Activated naive CD4-positive, alpha-beta T cell treated with Interleukin-2 at 50 U/mL for 16 hours (primary cell): ENCODE measurements at regions not wholly inside any gene's neighbourhood (a gene's known extent, or its start where the extent isn't known, plus 50 kb on each side); places are given as distances from the start of the nearest gene placed in this dataset.
"Not testable (repeated sequence)": the region's sequence is repeated elsewhere in the genome, so short reads cannot be mapped to it uniquely, and the experiment has no call there.

Experiments
- DNase-seq: peaks from one replicate; pipeline ENCODE4 v3.0.0-alpha.2; 2020

DNA sequence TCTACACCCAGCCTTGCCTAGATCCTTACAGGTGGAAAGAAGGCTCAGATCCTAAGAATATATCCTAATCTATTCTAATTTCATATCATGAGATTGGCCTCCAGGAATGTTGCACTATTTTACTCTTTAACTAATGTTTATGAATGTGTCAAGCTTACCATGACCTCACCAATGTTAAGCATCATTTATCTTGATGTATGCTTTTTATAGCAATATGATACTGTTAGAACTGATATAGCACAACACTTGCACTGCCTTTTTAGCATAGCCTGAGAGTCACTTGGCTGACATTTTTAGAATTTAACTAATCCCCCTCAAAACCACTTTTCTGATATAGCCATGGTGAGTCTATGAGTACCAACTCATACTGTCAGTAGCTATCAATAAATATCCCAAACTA, 191.5 kb upstream of the NR2F2 start:
- DNase-seq, result no peak

DNA sequence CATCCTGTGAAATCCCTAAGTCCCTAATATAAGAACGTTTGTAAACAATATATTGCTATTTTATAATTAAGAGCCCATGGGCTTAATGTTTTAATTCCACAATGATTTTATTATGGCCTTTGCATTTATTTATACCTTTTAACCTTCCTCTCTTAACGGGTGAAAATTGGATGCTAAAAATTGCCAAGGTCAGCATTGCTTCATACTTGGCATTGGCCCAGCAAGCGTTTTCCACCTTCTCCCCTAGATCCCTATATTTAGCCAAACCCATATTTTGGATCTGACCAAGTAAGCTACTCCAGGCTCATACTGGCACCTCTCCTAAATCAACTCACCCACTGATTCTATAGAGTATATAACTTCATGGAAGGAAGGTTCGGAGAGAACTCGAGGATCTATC, 188.0 kb upstream of the NR2F2 start:
- no peak for DNase-seq

DNA sequence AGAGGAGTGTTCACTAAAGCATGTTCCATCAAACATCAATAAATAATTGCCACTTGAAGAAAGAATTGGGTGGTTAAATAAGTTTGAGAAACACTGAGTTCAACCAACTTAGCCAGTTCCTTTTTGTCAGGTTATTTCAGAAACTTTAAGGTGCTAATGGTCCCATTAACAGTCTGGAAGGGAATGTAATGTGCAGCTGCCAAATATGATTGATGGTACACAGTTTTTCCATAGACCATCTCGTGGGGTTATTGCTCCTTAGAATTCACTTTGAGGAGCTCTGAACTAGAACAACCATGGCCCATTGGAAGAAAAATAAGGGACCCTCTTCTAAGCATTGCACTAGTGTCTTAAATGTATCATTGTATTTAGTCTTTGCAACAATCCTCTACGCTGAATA, 185.8 kb upstream of the NR2F2 start:
- no peak for DNase-seq

DNA sequence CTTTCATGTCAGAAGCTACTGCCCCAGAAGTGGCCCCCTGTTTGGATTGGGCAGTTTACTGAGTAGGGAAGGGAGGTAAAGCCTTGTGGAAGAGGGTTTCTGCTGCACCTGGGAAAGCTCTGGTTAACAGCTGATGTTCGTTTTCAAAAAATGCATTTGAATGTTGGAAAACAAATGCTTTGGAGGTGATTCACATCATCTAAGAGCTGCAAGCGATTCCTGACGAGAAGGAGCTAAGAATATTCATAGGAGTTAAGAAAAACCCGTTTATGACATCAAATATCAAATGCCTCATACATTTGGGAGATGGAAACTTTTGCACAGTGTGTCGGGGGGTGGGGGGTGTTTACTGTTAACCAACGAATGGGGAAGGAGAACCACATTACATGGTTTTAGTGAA, 183.8 kb upstream of the NR2F2 start:
- no peak for DNase-seq

DNA sequence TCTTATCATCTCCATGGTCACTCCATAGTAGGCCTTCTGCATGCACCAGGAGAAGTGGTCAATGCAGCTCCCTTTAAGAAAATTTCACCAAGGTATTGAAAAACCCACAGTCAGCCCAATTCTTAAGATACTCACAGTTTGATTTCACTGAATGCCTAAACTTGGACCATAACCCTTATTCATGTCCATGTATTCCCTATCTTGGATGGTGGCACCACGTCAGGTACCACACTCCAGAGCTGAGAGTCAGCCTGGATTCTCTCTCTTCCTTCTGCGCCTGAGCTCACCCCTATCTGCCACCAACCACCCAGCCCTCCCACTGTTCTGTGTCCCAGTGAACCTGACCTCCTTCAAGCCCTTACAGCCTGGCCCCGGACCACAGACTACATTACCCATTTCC, 183.2 kb upstream of the NR2F2 start:
- no peak for DNase-seq

DNA sequence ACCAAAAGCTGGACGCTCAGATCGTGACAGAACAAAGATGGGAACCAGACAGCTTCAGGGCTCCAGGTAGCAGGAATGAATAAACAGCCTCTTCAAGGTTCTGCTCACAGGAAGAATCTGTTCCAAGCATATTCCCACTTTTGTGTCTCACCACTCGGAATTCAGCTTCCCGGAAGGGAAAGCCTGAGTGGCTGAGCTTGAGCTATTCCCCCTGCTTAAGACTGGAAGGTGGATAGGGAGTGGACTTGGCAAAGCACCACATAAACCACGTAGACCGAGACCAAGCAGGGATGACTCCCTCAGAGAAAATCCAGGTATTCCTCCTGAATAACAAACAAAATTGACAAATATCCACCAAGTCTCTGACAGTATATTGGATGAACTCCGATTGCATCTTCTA, 180.2 kb upstream of the NR2F2 start:
- no peak for DNase-seq

DNA sequence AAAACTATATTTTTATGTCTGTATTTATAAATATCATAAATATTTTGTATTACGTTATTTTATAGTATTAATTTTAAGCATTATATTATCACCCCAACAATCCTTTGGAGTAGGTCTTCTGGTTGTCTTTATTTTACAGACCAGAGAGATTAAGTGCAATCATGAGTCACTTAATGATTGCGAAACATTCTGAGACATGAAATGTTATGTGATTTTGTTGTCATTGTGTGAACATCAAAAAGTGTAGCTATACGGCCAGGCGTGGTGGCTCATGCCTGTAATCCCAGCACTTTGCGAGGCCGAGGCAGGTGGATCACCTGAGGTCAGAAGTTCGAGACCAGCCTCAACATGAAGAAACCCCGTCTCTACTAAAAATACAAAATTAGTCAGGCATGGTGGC, 178.8 kb upstream of the NR2F2 start:
- DNase-seq, result not testable (repeated sequence)

DNA sequence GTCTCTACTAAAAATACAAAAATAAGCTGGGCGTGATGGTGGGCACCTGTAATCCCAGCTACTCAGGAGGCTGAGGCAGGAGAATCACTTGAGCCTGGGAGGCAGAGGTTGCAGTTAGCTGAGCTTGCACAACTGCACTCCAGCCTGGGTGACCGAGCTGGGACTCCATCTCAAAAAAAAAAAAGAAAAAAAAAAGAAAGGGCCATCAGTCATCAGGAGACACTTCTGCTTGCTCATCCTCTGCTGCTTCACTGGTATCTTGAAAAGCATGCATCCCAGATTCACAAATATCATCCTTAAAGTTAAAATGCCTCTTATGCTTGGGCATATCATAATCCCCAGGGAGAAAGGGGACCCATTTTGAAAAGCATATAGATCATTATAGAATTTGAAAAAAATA, 176.6 kb upstream of the NR2F2 start:
- no peak for DNase-seq

DNA sequence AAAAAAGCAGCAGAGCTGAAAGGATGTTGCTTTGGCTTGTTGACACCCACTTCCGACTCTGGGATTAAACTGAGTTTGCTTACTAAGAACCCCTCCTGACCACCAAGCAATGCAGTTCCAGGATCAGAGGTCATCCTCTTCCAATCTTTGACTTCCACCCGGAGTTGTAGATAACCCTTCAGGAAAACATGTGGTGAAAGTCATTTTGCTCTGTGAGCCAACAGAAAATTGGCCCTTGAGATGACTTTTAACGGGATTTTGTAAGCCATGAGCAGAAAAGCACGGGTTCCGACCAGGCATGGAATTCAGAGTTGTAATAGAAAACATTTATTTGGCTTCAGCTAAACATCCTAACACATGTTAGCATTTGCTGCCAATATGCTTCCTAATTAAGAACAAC, 171.6 kb upstream of the NR2F2 start:
- no peak for DNase-seq

DNA sequence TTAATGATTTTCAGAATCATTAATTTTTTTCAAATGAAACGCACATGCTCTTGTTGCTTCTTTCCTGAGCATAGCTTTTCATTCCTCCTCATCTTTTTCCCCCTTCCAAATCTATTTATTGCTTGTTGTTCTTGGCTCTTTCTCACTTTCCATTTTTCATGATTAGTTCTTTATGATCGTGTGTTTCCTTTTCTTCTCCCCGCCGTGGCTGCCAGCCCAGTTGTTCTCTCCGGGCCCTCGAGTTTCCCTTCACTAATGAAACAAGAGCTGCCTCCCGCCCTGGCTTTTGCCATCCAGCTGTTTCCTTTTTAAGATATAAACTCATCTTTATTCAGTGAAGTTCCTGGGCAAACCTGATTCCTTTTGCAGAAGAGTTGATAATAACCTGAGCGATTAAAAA, 170.2 kb upstream of the NR2F2 start:
- no peak for DNase-seq

DNA sequence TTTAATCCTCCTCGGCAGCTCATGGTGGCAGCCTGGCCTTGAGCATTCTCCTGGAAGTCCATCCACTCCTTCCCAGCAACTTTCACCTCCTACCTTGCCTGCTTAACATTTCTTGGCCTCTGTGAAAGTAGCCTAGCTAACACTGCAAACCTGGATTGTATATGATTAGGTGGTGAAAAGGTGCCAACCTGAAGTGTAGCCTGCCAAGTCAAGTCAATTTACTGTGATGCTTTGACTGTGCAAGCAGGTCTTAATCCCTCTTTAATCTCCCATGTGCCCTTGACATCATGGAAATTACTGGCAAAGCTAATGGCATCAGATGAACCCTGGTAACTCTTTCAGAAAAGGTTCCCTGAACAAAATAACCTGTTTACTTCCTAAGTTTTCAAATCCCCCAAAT, 169.7 kb upstream of the NR2F2 start:
- no peak for DNase-seq

DNA sequence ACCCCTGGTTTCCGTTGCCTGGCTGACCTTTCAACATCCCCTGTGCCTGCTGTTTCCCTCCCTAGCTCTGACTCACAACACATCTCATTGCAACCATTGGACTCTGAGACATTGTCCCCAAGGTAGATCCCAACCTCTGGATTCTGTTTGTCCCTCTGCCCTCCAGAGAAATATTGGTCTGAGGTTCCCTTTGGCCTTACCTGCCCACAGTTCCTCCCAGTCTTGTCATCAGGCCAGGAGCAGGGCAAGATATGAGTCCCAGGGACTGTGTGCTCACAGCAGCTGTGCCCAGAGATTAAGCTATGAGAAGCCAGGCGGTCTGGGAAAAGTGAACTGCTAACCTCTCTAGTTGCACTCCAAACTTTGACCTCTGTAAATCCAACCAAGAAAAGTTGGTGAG, 168.2 kb upstream of the NR2F2 start:
- no peak for DNase-seq

DNA sequence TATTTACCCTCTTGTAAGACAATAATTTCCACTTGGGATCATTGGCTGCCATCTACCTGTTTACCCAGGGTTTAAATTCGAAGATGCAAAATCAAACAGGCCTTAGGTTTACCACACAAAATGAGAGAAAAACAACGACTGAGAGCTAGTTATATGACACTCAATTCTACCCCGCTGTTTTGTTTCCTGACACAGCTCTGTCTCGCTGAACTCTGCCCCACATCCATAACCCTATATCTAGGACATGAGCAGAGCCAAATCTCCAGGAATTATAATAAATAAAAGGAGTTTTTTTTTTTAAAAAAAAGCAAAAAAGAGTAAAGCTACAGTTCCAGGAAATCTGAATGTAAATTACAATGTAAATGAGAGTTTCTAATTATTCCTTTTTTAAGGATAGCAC, 165.4 kb upstream of the NR2F2 start:
- no peak for DNase-seq

DNA sequence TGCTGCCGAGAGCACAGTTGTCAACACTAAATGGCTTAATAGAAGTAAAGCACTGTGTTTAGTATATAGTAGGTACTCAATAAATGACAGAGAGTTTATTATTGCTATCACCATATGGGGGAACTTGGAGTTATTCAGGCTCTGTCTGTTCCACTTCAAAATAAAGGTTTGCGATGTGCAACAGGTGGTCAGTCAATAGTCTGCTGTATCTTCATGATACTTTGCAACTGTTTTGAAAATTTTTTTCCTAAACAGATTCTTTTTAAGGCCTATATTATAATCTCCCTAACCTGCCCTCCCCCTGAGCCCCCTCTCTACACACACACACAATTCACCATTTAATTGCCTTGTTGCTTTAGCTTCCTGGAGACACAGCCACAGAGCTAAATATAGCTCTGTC, 164.7 kb upstream of the NR2F2 start:
- DNase-seq, result no peak

DNA sequence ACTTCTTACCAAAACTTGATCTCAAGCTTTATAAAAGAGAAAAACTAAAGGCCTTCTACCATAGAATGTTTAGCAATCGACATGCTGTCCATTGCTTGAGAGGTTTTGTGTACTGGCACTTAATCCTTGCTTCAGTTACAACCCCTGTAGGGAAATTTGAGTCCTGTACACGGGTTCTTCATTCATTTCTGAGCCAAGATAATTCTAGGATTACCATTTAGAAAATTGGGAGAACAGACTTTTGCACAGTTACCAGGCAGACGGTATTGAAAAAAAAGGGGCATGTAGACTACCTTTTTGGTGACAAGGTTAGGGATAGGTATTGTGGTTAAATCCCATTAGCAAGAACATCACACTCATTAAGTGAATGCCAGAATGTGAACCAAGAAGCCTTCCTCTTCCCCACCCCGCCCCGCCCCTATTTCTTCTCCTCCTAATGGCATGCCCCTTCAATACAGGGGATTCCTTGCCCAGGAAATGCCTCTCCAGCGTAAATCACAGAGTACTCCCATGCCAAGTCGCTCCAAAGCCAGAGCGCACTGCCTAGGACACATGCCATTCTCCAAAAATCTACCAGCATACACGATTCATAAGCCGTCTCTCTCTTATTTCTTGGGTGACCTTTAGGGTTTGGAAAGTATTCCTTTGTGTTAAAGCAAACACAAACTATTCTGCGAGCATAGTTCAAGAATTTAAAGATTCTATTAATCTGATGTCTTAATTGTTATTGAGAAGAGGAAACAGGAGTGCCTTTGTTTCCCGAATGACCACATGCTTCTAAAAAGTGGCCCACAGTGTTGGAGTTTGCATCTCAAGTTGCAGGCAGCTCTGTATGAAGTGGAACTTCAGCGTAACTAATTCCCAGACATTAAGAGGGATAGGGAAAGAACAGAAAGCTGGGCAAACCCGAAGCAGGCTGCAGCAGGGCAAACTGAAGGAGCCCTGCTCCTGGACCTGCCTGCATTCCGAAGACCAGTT, 164.0 kb upstream of the NR2F2 start:
- no peak for DNase-seq

DNA sequence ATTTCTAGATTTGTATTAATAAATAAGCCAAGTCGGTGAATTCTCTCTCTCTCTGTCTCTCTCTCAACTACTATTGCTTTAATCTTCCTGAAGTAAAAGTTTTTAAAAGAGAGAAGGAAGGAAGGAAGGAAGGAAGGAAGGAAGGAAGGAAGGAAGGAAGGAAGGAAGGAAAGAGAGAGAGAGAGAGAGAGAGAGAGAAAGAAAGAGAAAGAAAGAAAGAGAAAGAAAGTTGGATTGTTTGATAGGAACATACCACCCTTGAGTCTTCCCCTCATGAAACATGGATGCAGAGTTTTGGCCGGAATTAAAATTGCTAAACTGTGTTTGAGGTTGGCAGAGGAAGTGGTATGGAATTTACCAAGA, 159.9 kb upstream of the NR2F2 start:
- not testable (repeated sequence) for DNase-seq

DNA sequence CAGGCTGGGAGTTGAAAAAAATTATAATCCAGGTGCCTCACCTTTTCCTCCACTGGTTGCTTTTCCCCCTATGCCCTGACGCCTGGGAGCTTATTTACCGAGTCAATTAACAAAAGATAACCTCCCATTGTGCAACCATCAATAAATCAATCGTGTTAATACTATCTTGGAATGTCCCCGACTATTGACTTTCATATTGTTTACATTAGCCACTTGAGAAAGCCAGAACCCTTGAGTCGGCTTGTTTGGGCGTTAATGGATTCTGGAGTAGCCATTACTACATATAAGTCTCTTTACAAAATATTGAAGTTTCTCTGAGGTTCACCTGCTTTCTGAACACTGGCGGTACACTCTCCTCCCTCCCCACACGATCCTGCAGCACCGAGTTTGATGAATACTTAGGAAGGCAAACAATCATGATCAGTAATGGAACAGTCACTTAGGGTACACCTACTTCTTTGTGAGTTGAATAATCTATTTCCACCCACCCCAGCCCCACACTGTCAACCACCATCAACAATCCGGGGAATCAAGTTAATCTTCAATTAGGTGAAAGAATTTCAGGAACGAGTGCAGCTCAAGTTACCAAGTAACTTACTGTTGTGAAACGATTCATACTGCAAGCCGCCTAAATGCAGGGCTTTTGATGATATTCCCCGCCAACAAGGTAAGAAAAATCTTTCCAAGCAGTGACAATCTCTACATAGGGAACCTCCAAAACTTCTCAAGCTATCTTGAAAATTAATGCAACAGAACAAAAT, 159.3 kb upstream of the NR2F2 start:
- no peak for DNase-seq

DNA sequence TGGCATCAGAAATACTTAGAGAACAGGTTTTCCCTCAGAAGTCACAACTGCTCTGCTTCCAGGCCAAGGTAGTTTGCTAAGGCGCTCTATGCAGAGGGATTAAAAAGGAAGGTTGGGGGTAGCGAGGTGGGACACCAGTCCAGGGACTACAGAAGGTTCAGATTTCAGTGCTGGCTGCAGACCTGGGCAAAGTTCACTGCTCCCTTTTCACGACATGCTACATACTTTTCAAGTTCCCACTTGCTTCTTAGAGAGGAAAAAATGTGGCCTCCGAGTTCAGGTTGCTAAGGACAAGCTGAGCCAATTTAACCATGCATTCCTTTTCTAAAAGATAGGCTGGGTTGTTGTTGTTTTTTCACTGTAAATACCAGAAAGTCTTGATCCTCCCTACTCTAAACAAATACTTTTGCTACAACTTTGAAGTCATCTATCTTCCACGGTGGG, 158.6 kb upstream of the NR2F2 start:
- DNase-seq, result no peak

DNA sequence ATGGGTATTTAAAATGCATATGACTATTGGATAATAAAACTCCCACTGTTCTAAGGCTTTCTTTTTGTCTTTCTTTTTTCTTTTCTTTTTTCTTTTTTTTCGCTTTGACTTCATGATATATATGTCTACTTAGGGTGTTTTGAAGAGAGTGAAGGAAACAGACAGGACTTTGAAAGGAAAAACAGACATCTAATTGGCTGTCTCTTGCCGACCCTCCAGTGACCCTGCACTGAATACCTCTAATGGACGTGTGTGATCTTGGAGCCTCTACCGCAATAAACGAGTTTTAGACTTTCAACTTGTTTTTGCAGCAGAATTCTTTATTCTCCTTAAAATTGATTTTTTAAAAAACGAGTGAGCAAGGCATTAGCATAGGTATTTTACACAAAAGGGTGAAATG, 158.1 kb upstream of the NR2F2 start:
- DNase-seq, result no peak

DNA sequence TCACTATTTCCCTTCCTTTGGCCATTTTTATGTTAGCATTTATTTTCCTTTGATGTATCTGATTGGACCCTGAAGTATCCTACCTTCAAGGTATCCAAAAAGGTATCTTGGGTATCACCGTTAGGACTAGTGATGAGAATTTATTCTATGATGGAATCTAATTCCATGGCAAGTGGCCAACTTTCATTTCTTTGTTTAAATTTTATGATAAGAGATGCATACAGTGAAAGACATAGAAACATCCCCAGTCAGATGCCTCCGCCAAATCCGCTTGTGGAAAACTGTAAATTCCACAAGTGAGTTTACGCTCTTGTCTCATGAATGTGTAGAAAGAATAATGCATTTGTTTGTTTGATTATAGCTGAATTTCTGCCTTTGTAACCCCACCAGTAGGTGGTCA, 153.7 kb upstream of the NR2F2 start:
- no peak for DNase-seq

DNA sequence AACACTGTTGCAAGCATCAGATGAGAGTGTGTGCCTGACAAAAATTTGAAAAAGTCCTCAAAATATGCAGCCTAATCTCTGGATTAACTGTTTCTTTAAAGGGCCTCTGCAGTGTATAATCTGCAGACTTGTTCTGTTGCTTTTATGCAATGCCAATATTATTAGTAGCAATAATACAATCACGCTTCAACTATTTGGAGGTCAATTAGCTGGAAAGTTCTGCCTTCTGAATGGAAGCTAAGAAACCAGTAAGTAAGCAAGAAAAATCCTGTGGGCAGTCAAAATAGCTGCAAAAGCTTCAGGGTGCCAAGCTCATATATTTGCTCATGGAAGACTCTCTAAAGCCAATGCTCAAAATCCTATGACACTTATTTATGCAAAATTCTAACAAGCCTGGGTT, 153.2 kb upstream of the NR2F2 start:
- no peak for DNase-seq

DNA sequence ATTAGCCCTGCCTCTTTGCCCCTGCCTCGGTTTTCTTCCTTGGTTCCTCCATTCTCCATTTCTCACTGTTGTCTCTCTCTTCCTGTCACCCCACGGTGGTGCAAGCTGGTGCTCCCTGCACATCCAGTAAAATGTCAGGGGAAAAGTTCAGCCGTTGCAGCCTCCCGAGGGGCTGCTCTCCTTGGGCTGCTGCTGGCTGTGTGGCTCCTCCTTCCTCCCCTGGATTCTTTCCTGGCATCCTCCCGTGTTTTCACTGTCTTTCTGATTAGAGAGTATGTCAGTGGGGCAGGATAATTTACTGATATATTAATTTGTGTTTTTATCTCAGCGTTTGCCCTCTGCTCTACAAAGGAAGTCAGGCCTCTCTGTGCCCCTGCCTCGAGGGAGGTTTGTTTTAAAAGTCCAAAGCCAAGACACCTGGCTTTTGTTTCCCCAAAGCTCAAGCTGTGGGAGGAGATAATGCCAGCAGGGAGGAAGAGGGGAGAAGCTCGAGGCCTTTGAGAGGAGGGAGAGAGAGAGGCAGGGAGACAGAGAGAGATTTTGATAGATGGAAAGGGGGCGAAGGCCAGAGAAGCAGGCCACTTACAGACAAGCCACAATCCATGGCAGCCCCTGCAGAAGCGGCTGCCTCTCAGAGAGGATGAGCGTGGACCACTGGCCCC, 150.3 kb upstream of the NR2F2 start:
- DNase-seq, result no peak

DNA sequence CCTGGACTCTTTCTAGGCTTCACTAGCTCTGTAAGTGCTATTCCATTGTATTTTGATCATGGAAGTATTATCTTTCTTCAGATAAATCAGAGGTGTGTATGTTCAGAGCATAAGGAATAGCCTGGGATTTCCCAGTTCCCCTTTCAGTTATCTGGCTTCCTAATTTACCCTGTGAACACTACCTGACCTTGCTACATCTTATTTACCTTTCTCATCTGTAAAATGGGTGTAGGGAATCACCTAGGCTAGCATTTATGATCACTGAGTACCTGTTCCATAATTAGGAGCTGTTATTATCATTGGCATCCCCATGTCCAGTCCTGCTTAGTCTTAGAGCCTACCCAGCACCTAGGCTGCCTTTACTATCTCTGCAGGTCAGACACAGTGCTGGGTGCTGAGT, 149.3 kb upstream of the NR2F2 start:
- no peak for DNase-seq

DNA sequence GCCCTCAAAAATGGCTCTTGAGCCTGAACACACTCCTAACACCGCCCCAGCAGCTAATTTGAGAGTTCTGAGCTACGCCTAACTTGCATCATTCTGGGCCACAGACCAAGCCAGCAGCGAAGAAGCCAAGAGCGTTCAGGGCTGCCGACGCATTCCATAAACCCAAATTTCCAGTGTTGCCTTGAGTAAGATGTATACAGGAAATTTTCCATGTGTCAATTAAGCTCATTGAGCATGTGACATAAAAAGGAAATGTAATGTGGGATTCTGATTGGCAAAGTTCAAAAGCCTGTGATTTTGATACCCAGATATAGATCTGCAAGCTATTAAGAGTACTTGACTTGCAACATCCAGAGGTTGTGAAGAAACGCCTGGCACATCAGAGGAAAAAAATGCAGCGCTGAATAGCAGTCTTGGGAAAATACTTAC, 148.6 kb upstream of the NR2F2 start:
- no peak for DNase-seq
